ENCODE measurements at regions not wholly inside any gene's neighbourhood (a gene's known extent, or its start where the extent isn't known, plus 50 kb on each side); places are given as distances from the start of the nearest gene placed in this dataset.

DNA sequence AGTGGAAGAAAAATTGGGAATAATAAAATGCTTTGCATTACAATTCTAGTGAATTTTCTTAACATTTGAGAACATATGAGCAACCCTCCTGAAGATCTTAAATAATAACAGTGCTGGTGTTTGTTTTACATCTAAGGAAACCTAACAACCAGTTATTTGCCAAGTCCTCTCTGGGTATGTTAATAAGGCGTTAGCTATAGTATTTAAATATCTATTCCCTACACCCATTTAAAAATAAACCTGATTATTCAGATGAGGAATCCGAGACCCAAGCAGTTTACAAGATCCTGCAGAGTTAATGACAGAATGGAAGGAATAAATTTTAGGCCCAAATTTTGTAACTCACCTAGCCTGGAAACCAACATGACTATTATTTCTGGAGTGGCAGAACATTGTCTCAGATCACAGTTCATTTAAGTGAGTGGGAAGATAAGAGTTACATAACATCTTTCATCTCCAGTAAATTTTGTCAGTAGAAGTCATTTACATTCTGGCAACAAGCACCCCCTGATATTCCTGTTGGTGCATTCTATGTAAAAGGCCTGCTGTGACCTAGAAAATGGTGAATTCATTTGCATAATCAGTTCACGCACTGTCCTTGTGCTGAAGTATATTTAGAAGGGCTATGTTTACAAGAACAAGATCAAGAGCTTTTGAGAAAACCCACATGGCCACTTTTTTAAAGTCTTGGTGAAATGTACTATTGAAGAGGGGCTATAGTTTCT, 148.2 kb downstream of the COX7C start:
- TF ChIP-seq, protein P1, sequence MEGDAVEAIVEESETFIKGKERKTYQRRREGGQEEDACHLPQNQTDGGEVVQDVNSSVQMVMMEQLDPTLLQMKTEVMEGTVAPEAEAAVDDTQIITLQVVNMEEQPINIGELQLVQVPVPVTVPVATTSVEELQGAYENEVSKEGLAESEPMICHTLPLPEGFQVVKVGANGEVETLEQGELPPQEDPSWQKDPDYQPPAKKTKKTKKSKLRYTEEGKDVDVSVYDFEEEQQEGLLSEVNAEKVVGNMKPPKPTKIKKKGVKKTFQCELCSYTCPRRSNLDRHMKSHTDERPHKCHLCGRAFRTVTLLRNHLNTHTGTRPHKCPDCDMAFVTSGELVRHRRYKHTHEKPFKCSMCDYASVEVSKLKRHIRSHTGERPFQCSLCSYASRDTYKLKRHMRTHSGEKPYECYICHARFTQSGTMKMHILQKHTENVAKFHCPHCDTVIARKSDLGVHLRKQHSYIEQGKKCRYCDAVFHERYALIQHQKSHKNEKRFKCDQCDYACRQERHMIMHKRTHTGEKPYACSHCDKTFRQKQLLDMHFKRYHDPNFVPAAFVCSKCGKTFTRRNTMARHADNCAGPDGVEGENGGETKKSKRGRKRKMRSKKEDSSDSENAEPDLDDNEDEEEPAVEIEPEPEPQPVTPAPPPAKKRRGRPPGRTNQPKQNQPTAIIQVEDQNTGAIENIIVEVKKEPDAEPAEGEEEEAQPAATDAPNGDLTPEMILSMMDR (conservative IDR thresholded peaks at IDR 0.05) = no peak
- TF ChIP-seq ZFX (IDR thresholded peaks at IDR 0.05) = no peak
